ENCODE measurements at regions not wholly inside any gene's neighbourhood (a gene's known extent, or its start where the extent isn't known, plus 50 kb on each side); places are given as distances from the start of the nearest gene placed in this dataset.
"Not testable (repeated sequence)": the region's sequence is repeated elsewhere in the genome, so short reads cannot be mapped to it uniquely, and the experiment has no call there.

GRCh38 chr11:96585944-96586880, 196.4 kb downstream of the JRKL start:
- not testable (repeated sequence) for H3K4me3 ChIP-seq (ENCODE audit: low read depth, low read length); DNase-seq (ENCODE audit: low read depth)

GRCh38 chr11:96588793-96589192, 199.0 kb downstream of the JRKL start:
- not testable (repeated sequence) for DNase-seq (ENCODE audit: low read depth); H3K4me3 ChIP-seq (ENCODE audit: low read depth, low read length)

GRCh38 chr11:96595011-96595410, 205.2 kb downstream of the JRKL start:
- no peak overlapping the region for H3K4me3 ChIP-seq (ENCODE audit: low read depth, low read length)
- no peak for DNase-seq (ENCODE audit: low read depth)

GRCh38 chr11:96607864-96608558, 218.2 kb downstream of the JRKL start:
- DNase-seq (ENCODE audit: low read depth) = no peak
- H3K4me3 ChIP-seq (ENCODE audit: low read depth, low read length) = no peak overlapping the region

GRCh38 chr11:96614101-96614500, 224.3 kb downstream of the JRKL start:
- no peak overlapping the region for H3K4me3 ChIP-seq (ENCODE audit: low read depth, low read length)
- DNase-seq (ENCODE audit: low read depth) = no peak

GRCh38 chr11:96614846-96615245, 225.0 kb downstream of the JRKL start:
- DNase-seq (ENCODE audit: low read depth) = no peak

GRCh38 chr11:96620464-96621044, 230.7 kb downstream of the JRKL start:
- no peak overlapping the region for H3K4me3 ChIP-seq (ENCODE audit: low read depth, low read length)

More at GRCh38 chr11:96614846-96615245, 225.0 kb downstream of the JRKL start:
- H3K4me3 ChIP-seq (ENCODE audit: low read depth, low read length) = no peak overlapping the region

GRCh38 chr11:96621161-96621560, 231.3 kb downstream of the JRKL start:
- H3K4me3 ChIP-seq (ENCODE audit: low read depth, low read length) = no peak overlapping the region
- DNase-seq (ENCODE audit: low read depth) = no peak

More at GRCh38 chr11:96620464-96621044, 230.7 kb downstream of the JRKL start:
- no peak for DNase-seq (ENCODE audit: low read depth)

- no peak for DNase-seq (ENCODE audit: low read depth)
- H3K4me3 ChIP-seq (ENCODE audit: low read depth, low read length) = no peak overlapping the region
Observed at GRCh38 chr11:96622026-96622634, 232.3 kb downstream of the JRKL start.

GRCh38 chr11:96624126-96624525, 234.3 kb downstream of the JRKL start:
- DNase-seq (ENCODE audit: low read depth) = no peak
- no peak overlapping the region for H3K4me3 ChIP-seq (ENCODE audit: low read depth, low read length)

- no peak overlapping the region for H3K4me3 ChIP-seq (ENCODE audit: low read depth, low read length)
- DNase-seq (ENCODE audit: low read depth) = no peak
Observed at GRCh38 chr11:96627376-96627775, 237.6 kb downstream of the JRKL start.

GRCh38 chr11:96635655-96636054, 245.8 kb downstream of the JRKL start:
- no peak overlapping the region for H3K4me3 ChIP-seq (ENCODE audit: low read depth, low read length)
- DNase-seq (ENCODE audit: low read depth) = no peak

GRCh38 chr11:96641261-96641660, 251.4 kb downstream of the JRKL start:
- no peak for DNase-seq (ENCODE audit: low read depth)
- no peak overlapping the region for H3K4me3 ChIP-seq (ENCODE audit: low read depth, low read length)

GRCh38 chr11:96642583-96642982, 252.8 kb downstream of the JRKL start:
- no peak for DNase-seq (ENCODE audit: low read depth)
- no peak overlapping the region for H3K4me3 ChIP-seq (ENCODE audit: low read depth, low read length)

GRCh38 chr11:96643173-96643572, 253.4 kb downstream of the JRKL start:
- no peak overlapping the region for H3K4me3 ChIP-seq (ENCODE audit: low read depth, low read length)

GRCh38 chr11:96647621-96648020, 257.8 kb downstream of the JRKL start:
- H3K4me3 ChIP-seq (ENCODE audit: low read depth, low read length) = no peak overlapping the region
- no peak for DNase-seq (ENCODE audit: low read depth)

More at GRCh38 chr11:96643173-96643572, 253.4 kb downstream of the JRKL start:
- no peak for DNase-seq (ENCODE audit: low read depth)

- no peak for DNase-seq (ENCODE audit: low read depth)
- no peak overlapping the region for H3K4me3 ChIP-seq (ENCODE audit: low read depth, low read length)
Observed at GRCh38 chr11:96648991-96649390, 259.2 kb downstream of the JRKL start.

GRCh38 chr11:96652516-96652915, 262.7 kb downstream of the JRKL start:
- DNase-seq (ENCODE audit: low read depth) = no peak
- H3K4me3 ChIP-seq (ENCODE audit: low read depth, low read length) = no peak overlapping the region

- no peak overlapping the region for H3K4me3 ChIP-seq (ENCODE audit: low read depth, low read length)
- no peak for DNase-seq (ENCODE audit: low read depth)
Observed at GRCh38 chr11:96655474-96655873, 265.7 kb downstream of the JRKL start.

GRCh38 chr11:96658436-96658835, 268.6 kb downstream of the JRKL start:
- DNase-seq (ENCODE audit: low read depth) = no peak
- no peak overlapping the region for H3K4me3 ChIP-seq (ENCODE audit: low read depth, low read length)
